Gastrocnemius medialis (tissue), 4 donors: ENCODE measurements at regions not wholly inside any gene's neighbourhood (a gene's known extent, or its start where the extent isn't known, plus 50 kb on each side); places are given as distances from the start of the nearest gene placed in this dataset.
"Not testable (repeated sequence)": the region's sequence is repeated elsewhere in the genome, so short reads cannot be mapped to it uniquely, and the experiment has no call there.

ENCODE experiments used
- ATAC-seq, 2 donors: fragments of 150-250 bp; one replicate each; pipeline ENCODE4 v1.9.1; 2016
- DNase-seq, 2 donors: peaks; one replicate each; pipeline ENCODE4 v3.0.0-alpha.2; 2019
- H3K27ac ChIP-seq, 4 donors: fragments of 200-600 bp; sonication (generic); 1 replicate in 1 of 4; 2 replicates in 3 of 4; pipeline ENCODE4 v1.5.1; 2016 to 2018; ENCODE audit warnings: mild to moderate bottlenecking in 2 of 4, moderate library complexity in 1 of 4
- H3K27me3 ChIP-seq, 3 donors: fragments of 200-600 bp; sonication (generic) in 2 of 3; 1 replicate in 1 of 3; 2 replicates in 2 of 3; pipeline versions ENCODE4 v1.5.1 to v1.6.0; 2016 to 2019; ENCODE audit warnings: mild to moderate bottlenecking in 1 of 3, moderate library complexity in 1 of 3
- H3K36me3 ChIP-seq, 2 donors: fragments of 200-600 bp; sonication (generic) in 1 of 2; one replicate each; pipeline ENCODE4 v1.5.1; 2017 to 2018
- H3K4me1 ChIP-seq, 2 donors: fragments of 200-600 bp; sonication (generic) in 1 of 2; one replicate each; pipeline ENCODE4 v1.5.1; 2016 to 2017; ENCODE audit warnings: mild to moderate bottlenecking in 2 of 2
- H3K4me3 ChIP-seq, 4 donors: fragments of 200-600 bp; sonication (generic) in 3 of 4; 1 replicate in 1 of 4; 2 replicates in 3 of 4; pipeline ENCODE4 v1.5.1; 2016 to 2019; ENCODE audit warnings: mild to moderate bottlenecking in 2 of 4
- H3K9me3 ChIP-seq, 3 donors: fragments of 200-600 bp; sonication (generic) in 2 of 3; 1 replicate in 1 of 3; 2 replicates in 2 of 3; pipeline ENCODE4 v1.5.1; 2016 to 2019
- in situ Hi-C, 4 donors: fragments of 200-750 bp; cut with MboI; loops; one replicate each; pipeline versions ENCODE4 v1.15.0 to v1.8.0; 2017; ENCODE audit warnings: low sequenced_read_pairs in 4 of 4
- intact Hi-C: fragments of 100-400 bp; cut with DNase I; formaldehyde crosslinking; loops from one replicate; pipeline ENCODE4 v1.15.1; 2023; ENCODE audit warnings: low total_unique reads

GRCh38 chrY:25227601-25228000 is 175.7 kb upstream of the BPY2C start:
- intact Hi-C loops, H3K27ac ChIP-seq, ATAC-seq, H3K36me3 ChIP-seq, H3K27me3 ChIP-seq, H3K4me1 ChIP-seq, in situ Hi-C loops, DNase-seq, H3K4me3 ChIP-seq, H3K9me3 ChIP-seq: not testable (repeated sequence)

DNA sequence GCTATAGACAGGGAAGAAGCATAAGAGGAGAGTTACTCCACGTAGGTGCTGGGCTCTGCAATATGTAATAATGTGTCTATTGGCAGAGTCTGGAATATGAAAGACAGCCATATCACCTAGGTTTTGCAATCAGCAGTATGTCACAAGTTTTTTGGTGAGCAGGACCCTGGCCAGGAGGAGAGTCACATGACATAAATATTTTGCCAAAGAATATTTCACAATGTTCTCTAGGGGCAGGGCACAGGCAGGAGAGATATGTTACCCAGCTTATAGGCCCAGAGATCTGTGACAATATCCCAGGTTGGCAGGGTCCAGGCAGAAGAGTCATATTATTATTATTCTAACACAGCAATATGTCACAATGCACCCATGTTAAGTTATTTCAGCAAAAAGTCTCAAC is 165.0 kb upstream of the BPY2C start:
- in situ Hi-C loops, H3K27ac ChIP-seq, H3K36me3 ChIP-seq, H3K27me3 ChIP-seq, DNase-seq, H3K4me3 ChIP-seq, H3K4me1 ChIP-seq, H3K9me3 ChIP-seq, intact Hi-C loops: not testable (repeated sequence)
- ATAC-seq: peak; percentile 88 to 89

DNA sequence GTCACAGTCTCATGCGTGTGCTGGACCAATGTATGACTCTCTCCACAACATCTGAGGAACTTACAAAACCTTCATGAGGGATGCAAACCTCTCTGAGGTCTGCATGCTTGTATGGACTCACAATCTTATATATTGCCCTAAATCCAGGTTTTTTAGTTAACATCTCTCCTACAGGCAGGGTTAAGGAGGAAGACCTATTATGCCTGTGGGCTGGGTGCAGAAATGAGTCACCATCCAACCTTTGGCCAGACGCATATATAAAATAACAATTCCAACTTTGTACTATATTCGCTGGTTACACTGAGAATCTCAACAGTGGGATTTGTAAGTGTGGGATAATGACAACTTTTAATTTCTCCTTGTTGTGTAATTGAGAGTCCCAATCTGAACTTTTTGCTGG is 160.2 kb upstream of the BPY2C start:
- intact Hi-C loops, H3K9me3 ChIP-seq, H3K27me3 ChIP-seq, ATAC-seq, H3K27ac ChIP-seq, H3K4me3 ChIP-seq, in situ Hi-C loops, H3K36me3 ChIP-seq, DNase-seq, H3K4me1 ChIP-seq: not testable (repeated sequence)

- intact Hi-C loops, H3K4me3 ChIP-seq, H3K9me3 ChIP-seq, DNase-seq, in situ Hi-C loops, H3K27me3 ChIP-seq, H3K27ac ChIP-seq, H3K4me1 ChIP-seq, H3K36me3 ChIP-seq: not testable (repeated sequence)
- peak; percentile 88 to 91 for ATAC-seq
Observed at GRCh38 chrY:25211552-25211951, 159.6 kb upstream of the BPY2C start.

- H3K4me1 ChIP-seq, intact Hi-C loops, DNase-seq, H3K27me3 ChIP-seq, ATAC-seq, in situ Hi-C loops, H3K36me3 ChIP-seq, H3K9me3 ChIP-seq, H3K27ac ChIP-seq, H3K4me3 ChIP-seq: not testable (repeated sequence)
Observed at GRCh38 chrY:25207373-25207772, 155.5 kb upstream of the BPY2C start.
